ENCODE measurements at regions not wholly inside any gene's neighbourhood (a gene's known extent, or its start where the extent isn't known, plus 50 kb on each side); places are given as distances from the start of the nearest gene placed in this dataset.

GRCh38 chr1:84743896-84744295 lies 53.6 kb upstream of the SSX2IP start:
- no peaks in the 10 kb centered on the region for H3K27me3 Mint-ChIP-seq
- DNase-seq: no peak
- H3K4me1 Mint-ChIP-seq: peaks cover 5% of the 10 kb centered on the region
- H3K27ac Mint-ChIP-seq: no peak overlapping the region
- no peak for ATAC-seq (ENCODE audit: low read depth)
- no peaks in the 10 kb centered on the region for H3K9me3 Mint-ChIP-seq
- POLR2A ChIA-PET: no interaction called here
- no peaks in the 10 kb centered on the region for H3K36me3 Mint-ChIP-seq
- H3K4me3 Mint-ChIP-seq: no peak overlapping the region

DNA sequence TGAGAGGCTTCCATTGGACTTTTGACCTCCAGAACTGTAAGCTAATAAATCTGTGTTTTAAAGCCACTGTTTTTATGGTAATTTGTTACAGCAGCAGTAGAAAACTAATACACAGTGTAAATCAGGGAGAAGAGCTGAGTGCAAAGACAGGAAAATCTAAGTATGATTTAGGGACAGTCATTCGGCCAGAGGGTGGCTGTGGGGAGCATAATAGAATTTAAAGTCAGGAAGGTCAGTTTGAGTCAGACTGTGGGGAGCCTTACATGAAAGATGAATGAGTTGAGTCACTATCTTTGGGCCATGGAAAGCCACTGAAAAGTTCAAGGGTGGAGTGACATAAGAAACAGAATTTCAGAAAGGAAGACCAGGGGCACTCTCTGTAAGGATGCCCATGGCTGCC lies 52.4 kb upstream of the SSX2IP start:
- ATAC-seq (ENCODE audit: low read depth) (no peak), DNase-seq (no peak)
- POLR2A ChIA-PET: no interaction called here
- Mint-ChIP-seq H3K4me3 (no peak overlapping the region), H3K36me3 (no peaks in the 10 kb centered on the region), H3K9me3 (no peaks in the 10 kb centered on the region), H3K27ac (no peak overlapping the region), H3K27me3 (no peaks in the 10 kb centered on the region), H3K4me1 (peaks cover 5% of the 10 kb centered on the region)

- Mint-ChIP-seq H3K4me1 (peaks cover 5% of the 10 kb centered on the region), H3K27me3 (peaks cover 17% of the 10 kb centered on the region), H3K27ac (no peak overlapping the region), H3K36me3 (no peaks in the 10 kb centered on the region), H3K9me3 (no peaks in the 10 kb centered on the region), H3K4me3 (no peak overlapping the region)
- no peak for DNase-seq
- no peak for ATAC-seq (ENCODE audit: low read depth)
- POLR2A ChIA-PET: no interaction called here
Measured at GRCh38 chr1:84740050-84740714, 49.9 kb upstream of the SSX2IP start.

Measured in activated naive CD8-positive, alpha-beta T cell treated with anti-CD3 and anti-CD28 coated beads, Interleukin-2, amount 10 ng/mL, durations not matched to agents 7 days and 5 days (primary cell).